ENCODE measurements at regions not wholly inside any gene's neighbourhood (a gene's known extent, or its start where the extent isn't known, plus 50 kb on each side); places are given as distances from the start of the nearest gene placed in this dataset.

GRCh38 chr13:91100944-91101343, 246.5 kb upstream of the MIR17HG start:
- no peak for DNase-seq

- DNase-seq, result no peak
These were observed 246.1 kb upstream of the MIR17HG start for GRCh38 chr13:91101381-91101780.

DNA sequence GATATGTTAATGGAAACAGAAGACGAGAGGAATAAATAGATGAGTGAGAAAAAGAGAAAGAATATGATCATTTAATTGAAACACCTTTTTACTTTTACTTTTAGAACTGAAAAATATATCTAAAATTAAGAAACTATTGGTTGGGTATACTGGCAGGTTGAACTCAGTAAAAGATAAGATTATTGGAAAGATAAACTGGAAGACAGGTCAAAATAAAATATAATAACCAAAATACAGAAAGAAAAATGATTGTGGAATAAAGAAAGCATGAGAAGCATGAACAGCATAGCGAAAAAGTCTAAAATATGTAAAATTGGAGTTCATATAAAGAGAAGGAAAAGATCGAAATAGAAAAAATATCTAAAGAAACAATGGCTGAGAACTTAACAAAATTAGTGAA, 242.2 kb upstream of the MIR17HG start:
- no peak for DNase-seq

GRCh38 chr13:91106565-91106964, 240.9 kb upstream of the MIR17HG start:
- no peak for DNase-seq

DNA sequence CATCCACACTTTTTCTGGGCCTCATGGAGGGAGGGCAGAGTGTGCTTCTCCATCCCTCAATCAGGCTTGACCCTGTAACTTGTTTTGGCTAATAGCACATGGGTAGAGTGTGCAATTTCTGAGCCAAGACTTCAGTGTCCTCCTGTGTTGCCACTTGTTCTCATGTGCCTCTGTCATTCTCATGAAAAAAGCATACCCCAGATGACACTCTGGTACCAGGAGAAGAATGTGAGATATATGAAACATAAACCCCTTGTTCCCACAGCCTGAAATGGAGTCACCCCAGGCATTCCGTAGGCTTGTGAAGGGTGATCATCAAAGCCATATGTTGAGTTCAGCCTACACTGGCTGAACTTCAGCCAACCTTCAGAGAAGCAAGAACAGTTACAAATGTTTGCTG, 239.2 kb upstream of the MIR17HG start:
- DNase-seq, result no peak

DNA sequence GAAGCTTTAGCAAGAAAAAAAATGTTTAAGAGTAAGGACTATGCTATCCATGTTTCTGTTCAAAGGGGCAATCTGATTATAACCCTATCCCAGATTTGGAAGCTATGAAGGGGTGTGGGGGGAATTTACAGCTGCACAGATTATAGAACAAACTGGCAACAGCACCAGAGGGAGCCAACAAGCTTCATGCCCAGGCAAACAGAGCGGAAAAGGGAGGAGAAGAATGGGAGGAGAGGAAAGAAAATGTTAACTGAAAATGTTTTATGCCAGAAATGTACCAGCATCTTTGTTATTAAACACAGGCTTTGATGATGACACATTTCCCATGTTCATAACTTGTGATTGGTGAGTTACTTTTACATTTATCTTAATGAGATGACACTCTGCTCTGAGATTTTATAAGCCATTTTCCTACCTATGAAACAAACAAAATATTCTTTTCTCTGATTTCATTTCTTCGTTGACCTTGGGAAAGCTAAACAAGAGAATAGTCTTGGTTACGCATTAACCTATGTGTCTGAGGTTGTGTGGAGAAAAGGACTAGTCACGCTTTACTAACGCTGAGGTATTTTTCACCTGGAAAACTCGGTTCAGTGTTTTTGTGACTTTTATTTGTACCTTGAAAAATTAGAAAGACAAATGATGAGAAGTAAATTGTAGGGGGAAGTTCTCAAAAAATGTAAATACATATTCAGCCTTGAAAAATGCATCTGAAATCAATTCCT, 235.8 kb upstream of the MIR17HG start:
- DNase-seq, result no peak

DNA sequence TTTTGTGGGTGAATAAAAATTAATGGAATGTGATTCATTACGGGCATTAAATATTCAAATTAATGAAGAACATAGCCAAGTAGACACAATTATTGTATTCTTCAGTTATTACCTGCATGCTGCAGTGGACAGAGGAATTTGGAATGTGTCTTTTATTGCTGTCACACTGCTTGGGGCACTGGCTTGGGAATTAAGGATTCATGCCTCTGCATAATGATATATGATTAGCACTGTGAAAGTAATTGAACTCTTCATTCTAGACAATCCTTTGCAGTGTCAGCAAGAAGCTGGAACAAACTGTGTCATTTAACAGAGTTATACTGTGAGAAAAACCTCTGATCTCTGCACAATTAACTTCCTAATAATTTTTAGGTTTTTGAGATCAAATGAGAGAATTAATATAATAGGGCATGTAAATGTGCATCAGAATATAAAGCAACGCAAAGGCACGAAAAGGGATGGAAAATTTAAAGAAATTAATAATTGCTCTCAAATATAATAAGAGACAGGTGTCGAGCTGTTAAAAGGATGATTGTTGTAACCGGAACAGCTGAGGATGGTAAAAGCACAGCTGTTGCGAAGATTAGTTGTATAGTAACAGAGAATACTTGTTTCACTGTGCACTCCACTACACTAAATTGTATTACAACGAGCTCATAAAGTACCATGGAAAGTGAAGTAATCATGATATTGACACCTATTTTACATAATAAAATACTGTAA, 235.1 kb upstream of the MIR17HG start:
- DNase-seq, result no peak

GRCh38 chr13:91112924-91113277, 234.6 kb upstream of the MIR17HG start:
- no peak for DNase-seq

- no peak for DNase-seq
These were observed 231.7 kb upstream of the MIR17HG start for GRCh38 chr13:91115776-91116175.

GRCh38 chr13:91117351-91117750, 230.1 kb upstream of the MIR17HG start:
- DNase-seq, result no peak

DNA sequence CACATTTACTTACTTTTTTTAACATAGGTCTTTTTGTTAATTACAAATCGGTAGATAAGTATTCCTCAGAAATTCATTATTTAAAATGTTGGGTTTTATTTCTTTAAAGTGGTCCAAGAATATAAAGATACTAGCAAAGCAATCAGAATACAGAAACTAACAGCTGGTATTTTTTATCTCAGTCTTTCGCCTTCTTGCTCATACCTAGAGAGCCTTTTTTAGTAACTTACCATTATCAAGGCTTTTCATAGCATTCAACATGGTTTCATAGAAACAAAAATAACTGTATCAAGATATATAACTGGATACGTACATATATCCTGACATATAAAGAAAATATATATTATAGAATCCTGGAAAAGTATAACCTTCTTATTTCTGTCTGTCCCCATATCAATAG, 227.8 kb upstream of the MIR17HG start:
- no peak for DNase-seq

- no peak for DNase-seq
These were observed 224.7 kb upstream of the MIR17HG start for GRCh38 chr13:91122766-91123165.

DNA sequence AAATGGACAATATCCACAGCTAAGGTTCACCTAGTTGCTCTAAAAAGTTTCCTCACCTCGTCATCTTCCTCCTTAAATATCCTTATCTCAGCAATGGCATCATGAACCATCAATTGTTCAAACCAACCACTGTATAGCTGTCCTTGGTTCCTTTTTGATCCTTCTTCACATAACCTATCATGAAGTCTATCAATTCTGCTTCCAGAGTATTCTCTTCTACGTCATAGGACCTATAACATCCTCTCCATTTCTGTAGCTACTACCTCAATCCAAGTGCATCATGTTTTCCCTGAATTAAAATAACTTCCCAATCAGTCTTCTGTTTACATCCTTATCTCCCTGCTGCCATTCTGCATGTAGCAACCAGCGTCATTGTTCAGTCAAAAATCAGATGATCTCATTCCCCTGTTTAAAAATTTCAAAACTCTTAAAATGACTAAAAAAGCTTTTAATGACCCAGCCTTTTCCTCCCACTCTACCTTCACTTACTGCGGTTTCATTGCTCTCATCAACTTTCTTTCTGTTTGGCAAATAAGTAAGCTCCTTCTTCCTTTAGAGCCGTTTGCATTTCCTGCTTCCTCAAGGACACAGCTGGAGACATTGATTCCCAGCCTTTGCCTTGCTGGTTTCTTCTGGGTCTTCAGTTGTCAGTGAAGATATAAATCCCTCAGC, 223.9 kb upstream of the MIR17HG start:
- DNase-seq, result no peak

DNA sequence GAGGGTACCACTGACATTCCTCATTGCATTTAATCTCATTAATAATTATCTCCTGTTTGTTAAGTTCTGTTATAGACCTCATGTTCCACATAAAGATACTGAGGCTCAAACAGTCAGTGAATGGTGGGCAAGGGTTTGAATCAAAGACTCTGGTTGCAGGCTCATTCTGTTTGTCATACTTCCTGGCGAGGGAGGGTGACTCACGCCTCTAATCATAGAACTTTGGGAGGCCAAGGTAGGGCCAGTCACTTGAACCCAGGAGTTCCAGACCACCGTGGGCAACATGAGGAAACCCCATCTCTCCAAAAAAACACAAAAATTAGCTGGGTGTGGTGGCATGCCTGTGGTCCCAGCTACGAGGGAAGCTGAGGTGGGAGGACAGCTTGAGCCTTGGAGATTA, 220.7 kb upstream of the MIR17HG start:
- no peak for DNase-seq

GRCh38 chr13:91127995-91128394, 219.5 kb upstream of the MIR17HG start:
- no peak for DNase-seq

- no peak for DNase-seq
These were observed 215.1 kb upstream of the MIR17HG start for GRCh38 chr13:91132381-91132780.

DNA sequence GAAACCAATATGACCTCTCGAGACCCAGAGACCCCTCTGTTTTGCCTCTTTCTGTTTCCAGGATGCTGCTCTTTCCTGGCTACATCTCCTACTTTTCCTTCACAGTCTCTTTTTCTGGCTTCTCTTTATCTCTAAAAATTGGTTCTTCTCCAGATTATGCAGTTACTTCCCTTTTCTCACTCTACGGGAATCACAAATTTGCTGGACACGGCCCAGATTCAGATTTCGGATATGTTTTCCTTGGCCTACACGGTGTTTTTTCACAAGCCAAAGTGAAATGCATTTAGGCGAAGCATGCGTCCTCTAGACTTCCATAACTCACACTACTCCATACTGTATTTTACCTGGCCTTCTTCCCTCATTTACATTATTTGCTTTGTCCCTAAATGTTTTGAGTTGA, 214.7 kb upstream of the MIR17HG start:
- DNase-seq, result no peak

GRCh38 chr13:91133941-91134802, 213.3 kb upstream of the MIR17HG start:
- peak; percentile 81 for DNase-seq

- DNase-seq, result no peak
These were observed 212.7 kb upstream of the MIR17HG start for GRCh38 chr13:91134803-91135184.

GRCh38 chr13:91135376-91135775, 212.1 kb upstream of the MIR17HG start:
- no peak for DNase-seq

GRCh38 chr13:91135968-91136367, 211.5 kb upstream of the MIR17HG start:
- no peak for DNase-seq

DNA sequence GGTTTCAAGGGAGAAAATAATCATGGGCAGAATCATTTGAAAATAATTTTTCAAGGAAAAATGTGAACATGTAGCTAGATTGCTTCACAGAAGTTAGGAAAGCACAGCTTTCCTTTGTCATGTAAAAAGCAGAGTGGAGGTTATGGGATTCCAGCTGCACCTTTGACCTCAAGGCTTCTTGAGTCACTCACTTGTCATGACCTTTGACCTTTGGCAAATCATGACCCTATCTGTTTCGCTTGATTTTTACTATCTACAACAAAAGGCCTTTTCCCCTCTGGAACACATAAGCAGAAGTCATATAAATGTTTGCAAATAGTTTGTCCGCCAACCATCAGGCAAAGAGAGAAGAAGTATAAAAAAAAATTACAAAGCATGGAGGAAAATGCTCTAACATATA, 210.7 kb upstream of the MIR17HG start:
- no peak for DNase-seq

- DNase-seq, result no peak
These were observed 208.3 kb upstream of the MIR17HG start for GRCh38 chr13:91139232-91139631.
